ENCODE measurements at regions not wholly inside any gene's neighbourhood (a gene's known extent, or its start where the extent isn't known, plus 50 kb on each side); places are given as distances from the start of the nearest gene placed in this dataset.

GRCh38 chr10:128896116-128896795 is 570.8 kb upstream of the MGMT start:
- Histone ChIP-seq H3K4me2 (ENCODE audit: low read length) (no peak overlapping the region), H3K79me2 (replicated peaks; ENCODE audit: insufficient read depth, low read length) (no peaks in the 10 kb centered on the region), H3K9me2 (ENCODE audit: insufficient read depth, low read length) (no peaks in the 10 kb centered on the region), H2AFZ (ENCODE audit: low read depth, low read length) (no peak overlapping the region), H3K27me3 (ENCODE audit: insufficient read depth, low read depth, low read length) (no peaks in the 10 kb centered on the region), H3K4me3 (ENCODE audit: low read length) (no peak overlapping the region), H3K27ac (ENCODE audit: low read length) (no peak overlapping the region), H3K9ac (ENCODE audit: low read length) (no peak overlapping the region), H4K20me1 (ENCODE audit: insufficient read depth) (no peaks in the 10 kb centered on the region), H3K9me3 (ENCODE audit: low read length) (no peaks in the 10 kb centered on the region), H3K36me3 (ENCODE audit: insufficient read depth, low read length) (no peaks in the 10 kb centered on the region), H3F3A (ENCODE audit: insufficient read depth, low read length, poor library complexity, severe bottlenecking) (no peaks in the 10 kb centered on the region)
- TF ChIP-seq EZH2 (IDR thresholded peaks at IDR 0.05; ENCODE audit: borderline replicate concordance, insufficient read depth, low read length, poor library complexity, severe bottlenecking) = no peak

DNA sequence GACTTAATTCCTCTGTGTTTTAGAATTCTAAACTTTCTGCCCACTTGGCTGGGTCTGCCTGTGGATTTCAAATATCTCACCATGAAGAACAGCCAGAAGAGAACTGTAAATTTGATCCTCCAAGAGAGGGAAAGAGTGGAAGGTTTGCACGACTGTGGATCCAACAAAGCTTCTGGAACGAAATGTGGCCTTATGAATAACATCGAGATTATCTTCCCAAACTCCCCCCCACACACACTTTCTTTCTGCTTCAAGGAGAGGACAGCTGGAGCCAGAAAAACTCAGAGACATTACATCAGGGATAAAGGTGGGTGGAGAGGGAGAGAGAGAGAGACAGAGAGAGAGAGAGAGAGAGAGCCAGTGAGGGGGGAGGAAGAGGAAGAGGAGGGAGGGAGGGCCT is 570.1 kb upstream of the MGMT start:
- Histone ChIP-seq H4K20me1 (ENCODE audit: insufficient read depth) (no peaks in the 10 kb centered on the region), H3K27ac (ENCODE audit: low read length) (no peak overlapping the region), H3K36me3 (ENCODE audit: insufficient read depth, low read length) (no peaks in the 10 kb centered on the region), H3K4me2 (ENCODE audit: low read length) (no peak overlapping the region), H3F3A (ENCODE audit: insufficient read depth, low read length, poor library complexity, severe bottlenecking) (no peaks in the 10 kb centered on the region), H3K4me3 (ENCODE audit: low read length) (no peak overlapping the region), H2AFZ (ENCODE audit: low read depth, low read length) (no peak overlapping the region), H3K27me3 (ENCODE audit: insufficient read depth, low read depth, low read length) (no peaks in the 10 kb centered on the region), H3K9me2 (ENCODE audit: insufficient read depth, low read length) (no peaks in the 10 kb centered on the region), H3K9ac (ENCODE audit: low read length) (no peak overlapping the region), H3K79me2 (replicated peaks; ENCODE audit: insufficient read depth, low read length) (no peaks in the 10 kb centered on the region), H3K9me3 (ENCODE audit: low read length) (no peaks in the 10 kb centered on the region)
- TF ChIP-seq TAF1 (IDR thresholded peaks at IDR 0.05; ENCODE audit: low read depth) = no peak
- TF ChIP-seq, protein P1, sequence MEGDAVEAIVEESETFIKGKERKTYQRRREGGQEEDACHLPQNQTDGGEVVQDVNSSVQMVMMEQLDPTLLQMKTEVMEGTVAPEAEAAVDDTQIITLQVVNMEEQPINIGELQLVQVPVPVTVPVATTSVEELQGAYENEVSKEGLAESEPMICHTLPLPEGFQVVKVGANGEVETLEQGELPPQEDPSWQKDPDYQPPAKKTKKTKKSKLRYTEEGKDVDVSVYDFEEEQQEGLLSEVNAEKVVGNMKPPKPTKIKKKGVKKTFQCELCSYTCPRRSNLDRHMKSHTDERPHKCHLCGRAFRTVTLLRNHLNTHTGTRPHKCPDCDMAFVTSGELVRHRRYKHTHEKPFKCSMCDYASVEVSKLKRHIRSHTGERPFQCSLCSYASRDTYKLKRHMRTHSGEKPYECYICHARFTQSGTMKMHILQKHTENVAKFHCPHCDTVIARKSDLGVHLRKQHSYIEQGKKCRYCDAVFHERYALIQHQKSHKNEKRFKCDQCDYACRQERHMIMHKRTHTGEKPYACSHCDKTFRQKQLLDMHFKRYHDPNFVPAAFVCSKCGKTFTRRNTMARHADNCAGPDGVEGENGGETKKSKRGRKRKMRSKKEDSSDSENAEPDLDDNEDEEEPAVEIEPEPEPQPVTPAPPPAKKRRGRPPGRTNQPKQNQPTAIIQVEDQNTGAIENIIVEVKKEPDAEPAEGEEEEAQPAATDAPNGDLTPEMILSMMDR (IDR thresholded peaks at IDR 0.05; ENCODE audit: poor library complexity, severe bottlenecking) = no peak
- TF ChIP-seq EP300 (conservative IDR thresholded peaks at IDR 0.05; ENCODE audit: poor library complexity, severe bottlenecking) = no peak
- TF ChIP-seq EZH2 (IDR thresholded peaks at IDR 0.05; ENCODE audit: borderline replicate concordance, insufficient read depth, low read length, poor library complexity, severe bottlenecking) = no peak

- no peaks in the 10 kb centered on the region for H3F3A ChIP-seq (ENCODE audit: insufficient read depth, low read length, poor library complexity, severe bottlenecking)
- TF ChIP-seq, protein P1 (IDR thresholded peaks at IDR 0.05; ENCODE audit: poor library complexity, severe bottlenecking) = no peak
- TF ChIP-seq POLR2AphosphoS5 (IDR thresholded peaks at IDR 0.05) = no peak
- TF ChIP-seq TAF1 (IDR thresholded peaks at IDR 0.05; ENCODE audit: low read depth) = no peak
- no peak for TF ChIP-seq EZH2 (IDR thresholded peaks at IDR 0.05; ENCODE audit: borderline replicate concordance, insufficient read depth, low read length, poor library complexity, severe bottlenecking)
- no peak for TF ChIP-seq EP300 (conservative IDR thresholded peaks at IDR 0.05; ENCODE audit: poor library complexity, severe bottlenecking)
- no peak for TF ChIP-seq SMC3 (conservative IDR thresholded peaks at IDR 0.05; ENCODE audit: poor library complexity)
- no peak for TF ChIP-seq REST (IDR thresholded peaks at IDR 0.05; ENCODE audit: borderline replicate concordance)
- TF ChIP-seq MXI1 (conservative IDR thresholded peaks at IDR 0.05; ENCODE audit: poor library complexity, severe bottlenecking) = no peak
- TF ChIP-seq RAD21 (conservative IDR thresholded peaks at IDR 0.05) = no peak
- H2AFZ ChIP-seq (ENCODE audit: low read depth, low read length) = no peak overlapping the region
- no peaks in the 10 kb centered on the region for H3K79me2 ChIP-seq (replicated peaks; ENCODE audit: insufficient read depth, low read length)
- no peak overlapping the region for H3K27ac ChIP-seq (ENCODE audit: low read length)
- no peaks in the 10 kb centered on the region for H3K27me3 ChIP-seq (ENCODE audit: insufficient read depth, low read depth, low read length)
- H3K4me2 ChIP-seq (ENCODE audit: low read length) = no peak overlapping the region
- H3K9ac ChIP-seq (ENCODE audit: low read length) = no peak overlapping the region
- no peaks in the 10 kb centered on the region for H4K20me1 ChIP-seq (ENCODE audit: insufficient read depth)
- no peak overlapping the region for H3K4me3 ChIP-seq (ENCODE audit: low read length)
- H3K9me3 ChIP-seq (ENCODE audit: low read length) = no peaks in the 10 kb centered on the region
- H3K36me3 ChIP-seq (ENCODE audit: insufficient read depth, low read length) = no peaks in the 10 kb centered on the region
- H3K9me2 ChIP-seq (ENCODE audit: insufficient read depth, low read length) = no peaks in the 10 kb centered on the region
Observed at GRCh38 chr10:128897401-128898129, 569.5 kb upstream of the MGMT start.
